Type B pancreatic cell (in vitro differentiated cells): ENCODE measurements at regions not wholly inside any gene's neighbourhood (a gene's known extent, or its start where the extent isn't known, plus 50 kb on each side); places are given as distances from the start of the nearest gene placed in this dataset.

ENCODE experiments used
- DNase-seq: peaks from one replicate; pipeline ENCODE4 v3.0.0; 2021; ENCODE audit warnings: mixed read lengths; ENCODE audit not compliant: unreplicated experiment; ENCODE audit errors: extremely low spot score
- H3K27ac Mint-ChIP-seq: 2 replicates; pipeline ENCODE4 v1.8.0; 2021; ENCODE audit warnings: mild to moderate bottlenecking, mixed read lengths
- H3K27me3 Mint-ChIP-seq: 2 replicates; pipeline ENCODE4 v1.8.0; 2021; ENCODE audit warnings: mixed read lengths
- H3K36me3 Mint-ChIP-seq: 2 replicates; pipeline ENCODE4 v1.8.0; 2021; ENCODE audit warnings: mixed read lengths
- H3K4me1 Mint-ChIP-seq: one replicate; pipeline ENCODE4 v1.8.0; 2021; ENCODE audit warnings: mixed read lengths; ENCODE audit not compliant: unreplicated experiment
- H3K4me3 Mint-ChIP-seq: 2 replicates; pipeline ENCODE4 v1.8.0; 2021; ENCODE audit warnings: mild to moderate bottlenecking, mixed read lengths
- H3K9me3 Mint-ChIP-seq: 2 replicates; pipeline ENCODE4 v1.8.0; 2021; ENCODE audit warnings: mixed read lengths
- TF ChIP-seq, protein P1 (sequence below): fragments of 200-600 bp; sonication (generic); conservative IDR thresholded peaks from 2 replicates; pipeline ENCODE4 v1.5.0; 2021; ENCODE audit warnings: antibody characterized with exemption, mild to moderate bottlenecking

- Mint-ChIP-seq H3K9me3 (no peaks in the 10 kb centered on the region), H3K27me3 (no peaks in the 10 kb centered on the region), H3K4me3 (no peak overlapping the region), H3K4me1 (no peaks in the 10 kb centered on the region), H3K27ac (no peak overlapping the region), H3K36me3 (no peaks in the 10 kb centered on the region)
- no peak for DNase-seq
- TF ChIP-seq, protein P1, sequence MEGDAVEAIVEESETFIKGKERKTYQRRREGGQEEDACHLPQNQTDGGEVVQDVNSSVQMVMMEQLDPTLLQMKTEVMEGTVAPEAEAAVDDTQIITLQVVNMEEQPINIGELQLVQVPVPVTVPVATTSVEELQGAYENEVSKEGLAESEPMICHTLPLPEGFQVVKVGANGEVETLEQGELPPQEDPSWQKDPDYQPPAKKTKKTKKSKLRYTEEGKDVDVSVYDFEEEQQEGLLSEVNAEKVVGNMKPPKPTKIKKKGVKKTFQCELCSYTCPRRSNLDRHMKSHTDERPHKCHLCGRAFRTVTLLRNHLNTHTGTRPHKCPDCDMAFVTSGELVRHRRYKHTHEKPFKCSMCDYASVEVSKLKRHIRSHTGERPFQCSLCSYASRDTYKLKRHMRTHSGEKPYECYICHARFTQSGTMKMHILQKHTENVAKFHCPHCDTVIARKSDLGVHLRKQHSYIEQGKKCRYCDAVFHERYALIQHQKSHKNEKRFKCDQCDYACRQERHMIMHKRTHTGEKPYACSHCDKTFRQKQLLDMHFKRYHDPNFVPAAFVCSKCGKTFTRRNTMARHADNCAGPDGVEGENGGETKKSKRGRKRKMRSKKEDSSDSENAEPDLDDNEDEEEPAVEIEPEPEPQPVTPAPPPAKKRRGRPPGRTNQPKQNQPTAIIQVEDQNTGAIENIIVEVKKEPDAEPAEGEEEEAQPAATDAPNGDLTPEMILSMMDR, result no peak
Observed at GRCh38 chr11:127713226-127713625, 712.7 kb upstream of the KIRREL3 start.

GRCh38 chr11:127711748-127712147, 711.2 kb upstream of the KIRREL3 start:
- H3K36me3 Mint-ChIP-seq, result no peaks in the 10 kb centered on the region
- no peak overlapping the region for H3K27ac Mint-ChIP-seq
- no peaks in the 10 kb centered on the region for H3K4me1 Mint-ChIP-seq
- TF ChIP-seq, protein P1, result no peak
- DNase-seq, result no peak
- H3K9me3 Mint-ChIP-seq, result no peaks in the 10 kb centered on the region
- H3K27me3 Mint-ChIP-seq, result no peaks in the 10 kb centered on the region
- H3K4me3 Mint-ChIP-seq, result no peak overlapping the region

GRCh38 chr11:127710831-127711230, 710.3 kb upstream of the KIRREL3 start:
- H3K27me3 Mint-ChIP-seq, result no peaks in the 10 kb centered on the region
- H3K27ac Mint-ChIP-seq, result no peak overlapping the region
- DNase-seq, result no peak
- H3K4me3 Mint-ChIP-seq, result no peak overlapping the region
- H3K4me1 Mint-ChIP-seq, result no peaks in the 10 kb centered on the region
- no peaks in the 10 kb centered on the region for H3K36me3 Mint-ChIP-seq
- H3K9me3 Mint-ChIP-seq, result no peaks in the 10 kb centered on the region
- TF ChIP-seq, protein P1, result no peak

DNA sequence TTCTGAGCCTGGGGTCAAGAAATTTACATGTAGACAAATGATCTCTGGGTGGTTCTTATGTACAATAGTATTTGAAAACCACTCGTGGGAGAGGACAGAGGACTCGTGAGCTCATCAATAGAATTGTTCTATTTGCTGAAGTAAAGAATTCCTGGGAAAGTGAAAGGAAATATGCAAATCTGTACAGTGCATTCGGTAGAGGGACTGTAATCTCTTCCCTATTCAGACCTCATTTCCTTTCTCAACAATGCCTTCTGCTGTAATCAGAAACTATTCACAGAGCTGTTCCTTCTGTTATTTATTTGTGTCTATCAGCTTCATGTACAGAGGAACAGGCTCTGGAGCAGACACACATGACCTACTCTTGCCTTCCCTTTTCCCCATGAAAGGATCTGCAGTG, 709.4 kb upstream of the KIRREL3 start:
- Mint-ChIP-seq H3K36me3 (no peaks in the 10 kb centered on the region), H3K4me3 (no peak overlapping the region), H3K27ac (no peak overlapping the region), H3K9me3 (no peaks in the 10 kb centered on the region), H3K4me1 (no peaks in the 10 kb centered on the region), H3K27me3 (no peaks in the 10 kb centered on the region)
- TF ChIP-seq, protein P1, result no peak
- DNase-seq, result no peak

DNA sequence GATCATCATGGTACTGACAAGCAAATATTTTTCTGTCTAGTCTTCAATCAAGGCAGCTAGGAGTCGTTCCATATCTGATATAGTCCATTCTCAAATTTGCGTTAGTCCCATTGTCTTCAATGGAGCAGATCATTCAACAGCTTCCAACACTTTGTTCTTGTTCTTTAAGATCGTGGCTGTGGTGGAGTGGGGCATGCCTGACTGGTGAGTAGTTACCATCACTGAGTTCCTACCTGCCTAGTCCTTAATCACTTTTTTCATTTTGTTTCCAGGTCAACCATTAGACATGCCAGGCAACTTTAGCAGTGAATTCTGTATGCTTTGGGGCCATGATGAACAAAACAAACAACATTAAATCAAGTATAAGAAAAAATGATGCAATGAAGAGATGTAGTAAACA, 693.1 kb upstream of the KIRREL3 start:
- Mint-ChIP-seq H3K27ac (no peak overlapping the region), H3K9me3 (peaks cover 9% of the 10 kb centered on the region), H3K4me3 (no peak overlapping the region), H3K27me3 (no peaks in the 10 kb centered on the region), H3K4me1 (no peaks in the 10 kb centered on the region), H3K36me3 (no peaks in the 10 kb centered on the region)
- no peak for DNase-seq
- TF ChIP-seq, protein P1, result no peak

DNA sequence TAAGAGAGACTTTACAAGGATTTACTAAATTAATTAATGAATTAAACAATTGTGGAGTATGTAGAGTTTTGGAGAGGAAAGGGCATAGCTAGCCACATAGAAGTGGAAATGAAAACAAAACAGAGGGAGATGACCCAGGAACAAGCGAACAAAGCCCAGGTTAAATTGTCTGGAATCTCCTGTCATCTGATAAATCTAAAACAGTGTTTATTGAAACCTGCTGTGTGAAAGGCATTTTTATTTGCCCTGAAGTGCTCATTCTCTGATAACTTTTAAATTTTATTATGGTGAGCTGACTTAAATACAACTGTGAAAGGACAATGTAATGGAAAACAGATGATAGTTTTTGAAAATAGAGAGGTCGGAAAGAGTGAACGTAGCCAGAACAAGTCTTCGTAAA, 682.8 kb upstream of the KIRREL3 start:
- Mint-ChIP-seq H3K27me3 (peaks cover 10% of the 10 kb centered on the region), H3K36me3 (no peaks in the 10 kb centered on the region), H3K27ac (no peak overlapping the region), H3K9me3 (peaks cover 4% of the 10 kb centered on the region), H3K4me1 (no peaks in the 10 kb centered on the region), H3K4me3 (no peak overlapping the region)
- DNase-seq, result no peak
- TF ChIP-seq, protein P1, result no peak
